ENCODE measurements at regions not wholly inside any gene's neighbourhood (a gene's known extent, or its start where the extent isn't known, plus 50 kb on each side); places are given as distances from the start of the nearest gene placed in this dataset.

- DNase-seq: no peak
- Histone ChIP-seq H3K36me3 (no peaks in the 10 kb centered on the region), H3K4me3 (no peak overlapping the region), H3K27me3 (no peaks in the 10 kb centered on the region), H3K4me1 (no peaks in the 10 kb centered on the region), H3K27ac (no peak overlapping the region), H3K9me3 (no peaks in the 10 kb centered on the region)
- ATAC-seq: no peak
- TF ChIP-seq CTCF (IDR thresholded peaks at IDR 0.05 in 4 of 5, conservative IDR thresholded peaks at IDR 0.05 in 1 of 5) (no peak), POLR2A (IDR thresholded peaks at IDR 0.05) (no peak)
- in situ Hi-C loops (cut with MboI; ENCODE audit: low sequenced_read_pairs in 4 of 4) (no loop called here), intact Hi-C loops (cut with DNase I; ENCODE audit: low total_unique reads) (no loop called here)
These were observed 140.8 kb upstream of the NFE2L3 start for GRCh38 chr7:26011039-26011696.

- H3K4me3 ChIP-seq: no peak overlapping the region
- H3K36me3 ChIP-seq: no peaks in the 10 kb centered on the region
- no peaks in the 10 kb centered on the region for H3K9me3 ChIP-seq
- ATAC-seq (no peak), DNase-seq (no peak)
- H3K27ac ChIP-seq: no peak overlapping the region
- peaks cover 0 to 2% (median 0%) of the 10 kb centered on the region in 3 donors for H3K27me3 ChIP-seq
- intact Hi-C loops (cut with DNase I; ENCODE audit: low total_unique reads): no loop called here
- H3K4me1 ChIP-seq: no peaks in the 10 kb centered on the region
- no peak for TF ChIP-seq POLR2A (IDR thresholded peaks at IDR 0.05)
- TF ChIP-seq CTCF (IDR thresholded peaks at IDR 0.05 in 4 of 5, conservative IDR thresholded peaks at IDR 0.05 in 1 of 5): no peak
- in situ Hi-C loops (cut with MboI; ENCODE audit: low sequenced_read_pairs in 4 of 4): no loop called here
These were observed 138.4 kb upstream of the NFE2L3 start for GRCh38 chr7:26013551-26014083.

GRCh38 chr7:26022982-26023381 lies 129.0 kb upstream of the NFE2L3 start:
- intact Hi-C loops (cut with DNase I; ENCODE audit: low total_unique reads): no loop called here
- H3K4me1 ChIP-seq: no peaks in the 10 kb centered on the region
- TF ChIP-seq CTCF (IDR thresholded peaks at IDR 0.05 in 4 of 5, conservative IDR thresholded peaks at IDR 0.05 in 1 of 5) (no peak), POLR2A (IDR thresholded peaks at IDR 0.05) (no peak)
- H3K9me3 ChIP-seq: no peaks in the 10 kb centered on the region
- H3K27me3 ChIP-seq: peaks cover 0 to 2% (median 0%) of the 10 kb centered on the region in 3 donors
- in situ Hi-C loops (cut with MboI; ENCODE audit: low sequenced_read_pairs in 4 of 4): no loop called here
- ATAC-seq (no peak), DNase-seq (no peak)
- no peak overlapping the region for H3K27ac ChIP-seq
- H3K4me3 ChIP-seq: no peak overlapping the region
- H3K36me3 ChIP-seq: no peaks in the 10 kb centered on the region

GRCh38 chr7:26029911-26030310 lies 122.1 kb upstream of the NFE2L3 start:
- Histone ChIP-seq H3K27me3 (no peaks in the 10 kb centered on the region), H3K4me1 (no peaks in the 10 kb centered on the region), H3K9me3 (no peaks in the 10 kb centered on the region), H3K27ac (no peak overlapping the region), H3K36me3 (no peaks in the 10 kb centered on the region), H3K4me3 (no peak overlapping the region)
- TF ChIP-seq POLR2A (IDR thresholded peaks at IDR 0.05): no peak
- no peak for TF ChIP-seq CTCF (IDR thresholded peaks at IDR 0.05 in 4 of 5, conservative IDR thresholded peaks at IDR 0.05 in 1 of 5)
- DNase-seq: no peak
- no peak for ATAC-seq
- in situ Hi-C loops (cut with MboI; ENCODE audit: low sequenced_read_pairs in 4 of 4): no loop called here
- intact Hi-C loops (cut with DNase I; ENCODE audit: low total_unique reads): no loop called here

- Histone ChIP-seq H3K27me3 (no peaks in the 10 kb centered on the region), H3K4me1 (no peaks in the 10 kb centered on the region), H3K4me3 (no peak overlapping the region), H3K36me3 (no peaks in the 10 kb centered on the region), H3K9me3 (no peaks in the 10 kb centered on the region), H3K27ac (no peak overlapping the region)
- DNase-seq (no peak), ATAC-seq (no peak)
- intact Hi-C loops (cut with DNase I; ENCODE audit: low total_unique reads): no loop called here
- TF ChIP-seq CTCF (IDR thresholded peaks at IDR 0.05 in 4 of 5, conservative IDR thresholded peaks at IDR 0.05 in 1 of 5) (no peak), POLR2A (IDR thresholded peaks at IDR 0.05) (no peak)
- in situ Hi-C loops (cut with MboI; ENCODE audit: low sequenced_read_pairs in 4 of 4): no loop called here
These were observed 117.6 kb upstream of the NFE2L3 start for GRCh38 chr7:26034391-26034790.

Measured in gastrocnemius medialis (tissue), 4 donors.